ENCODE measurements at regions not wholly inside any gene's neighbourhood (a gene's known extent, or its start where the extent isn't known, plus 50 kb on each side); places are given as distances from the start of the nearest gene placed in this dataset.

GRCh38 chr2:107466984-107467773, 359.5 kb upstream of the RGPD4 start:
- no peaks in the 10 kb centered on the region for H3K27me3 ChIP-seq (ENCODE audit: insufficient read depth, low read length)
- no peak overlapping the region for H3K4me3 ChIP-seq (ENCODE audit: low read length in 2 of 2)
- H3K27ac Mint-ChIP-seq = no peak overlapping the region
- no peaks in the 10 kb centered on the region for H3K9me3 ChIP-seq (ENCODE audit: control insufficient read depth in 1 of 2, low read length in 2 of 2)
- no peaks in the 10 kb centered on the region for H3K36me3 ChIP-seq (ENCODE audit: insufficient read depth, low read length)
- ChIA-PET POLR2A (ENCODE audit: partially characterized antibody) (no interaction called here), CTCF (ENCODE audit: partially characterized antibody) (no interaction called here)
- H3K4me1 Mint-ChIP-seq = no peaks in the 10 kb centered on the region
- H3K4me3 Mint-ChIP-seq = no peak overlapping the region
- no peaks in the 10 kb centered on the region for H3K36me3 Mint-ChIP-seq
- no peak for DNase-seq
- intact Hi-C loops (cut with micrococcal nuclease) = no loop called here
- H3K4me1 ChIP-seq (ENCODE audit: insufficient read depth, low read length) = no peaks in the 10 kb centered on the region
- H3K27ac ChIP-seq (ENCODE audit: low read depth, low read length) = no peak overlapping the region
- peaks cover 0 to 1% of the 10 kb centered on the region in 2 donors for H3K27me3 Mint-ChIP-seq
- peaks cover 6 to 10% (median 9%) of the 10 kb centered on the region in 8 donors for H3K9me3 Mint-ChIP-seq

- POLR2A ChIA-PET (ENCODE audit: partially characterized antibody) = no interaction called here
Measured at GRCh38 chr2:107469437-107469995, 357.2 kb upstream of the RGPD4 start.

DNA sequence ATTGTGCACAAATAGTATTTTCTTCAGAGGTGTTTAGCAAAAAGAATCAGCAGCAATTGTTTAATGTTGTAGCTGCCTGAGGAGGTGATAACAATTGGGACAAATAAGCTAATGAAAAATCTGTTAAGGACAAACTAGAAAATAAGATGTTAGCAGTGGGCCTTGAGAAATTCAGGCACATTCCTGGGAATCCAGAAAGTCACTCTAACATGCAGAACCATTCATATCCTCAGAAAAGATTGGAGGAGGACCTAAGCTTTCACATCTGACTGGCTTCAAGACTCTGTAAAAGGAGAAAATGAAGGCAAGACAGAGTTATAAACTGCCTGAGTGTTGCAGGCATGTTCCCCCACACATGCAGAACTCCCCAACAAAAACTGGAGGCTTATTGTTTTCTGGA, 353.5 kb upstream of the RGPD4 start:
- Histone ChIP-seq H3K27me3 (ENCODE audit: insufficient read depth, low read length) (no peaks in the 10 kb centered on the region), H3K27ac (ENCODE audit: low read depth, low read length) (no peak overlapping the region), H3K4me1 (ENCODE audit: insufficient read depth, low read length) (no peaks in the 10 kb centered on the region), H3K36me3 (ENCODE audit: insufficient read depth, low read length) (no peaks in the 10 kb centered on the region), H3K4me3 (ENCODE audit: low read length in 2 of 2) (no peak overlapping the region), H3K9me3 (ENCODE audit: control insufficient read depth in 1 of 2, low read length in 2 of 2) (no peaks in the 10 kb centered on the region)
- H3K4me3 Mint-ChIP-seq = no peak overlapping the region
- H3K27me3 Mint-ChIP-seq = no peaks in the 10 kb centered on the region
- no peaks in the 10 kb centered on the region for H3K36me3 Mint-ChIP-seq
- POLR2A ChIA-PET (ENCODE audit: partially characterized antibody) = no interaction called here
- CTCF ChIA-PET (ENCODE audit: partially characterized antibody) = no interaction called here
- no peaks in the 10 kb centered on the region for H3K4me1 Mint-ChIP-seq
- intact Hi-C loops (cut with micrococcal nuclease) = no loop called here
- DNase-seq = no peak
- peaks cover 3 to 28% (median 10%) of the 10 kb centered on the region in 8 donors for H3K9me3 Mint-ChIP-seq
- no peak overlapping the region for H3K27ac Mint-ChIP-seq

More at GRCh38 chr2:107469437-107469995, 357.2 kb upstream of the RGPD4 start:
- Histone ChIP-seq H3K9me3 (ENCODE audit: control insufficient read depth in 1 of 2, low read length in 2 of 2) (no peaks in the 10 kb centered on the region), H3K36me3 (ENCODE audit: insufficient read depth, low read length) (no peaks in the 10 kb centered on the region), H3K4me3 (ENCODE audit: low read length in 2 of 2) (no peak overlapping the region), H3K27me3 (ENCODE audit: insufficient read depth, low read length) (no peaks in the 10 kb centered on the region), H3K27ac (ENCODE audit: low read depth, low read length) (no peak overlapping the region), H3K4me1 (ENCODE audit: insufficient read depth, low read length) (no peaks in the 10 kb centered on the region)
- intact Hi-C loops (cut with micrococcal nuclease) = no loop called here
- no peak overlapping the region for H3K27ac Mint-ChIP-seq
- no peak for DNase-seq
- peaks cover 2 to 17% (median 6%) of the 10 kb centered on the region in 8 donors for H3K9me3 Mint-ChIP-seq
- H3K36me3 Mint-ChIP-seq = no peaks in the 10 kb centered on the region
- no peaks in the 10 kb centered on the region for H3K27me3 Mint-ChIP-seq
- no peaks in the 10 kb centered on the region for H3K4me1 Mint-ChIP-seq
- CTCF ChIA-PET (ENCODE audit: partially characterized antibody) = no interaction called here
- H3K4me3 Mint-ChIP-seq = no peak overlapping the region

- intact Hi-C loops (cut with micrococcal nuclease) = no loop called here
- H3K27me3 ChIP-seq (ENCODE audit: insufficient read depth, low read length) = no peaks in the 10 kb centered on the region
Measured at GRCh38 chr2:107475859-107476258, 350.8 kb upstream of the RGPD4 start.

GRCh38 chr2:107502539-107502938, 324.2 kb upstream of the RGPD4 start:
- no peak for DNase-seq
- no peak overlapping the region for H3K27ac ChIP-seq (ENCODE audit: low read depth, low read length)
- ChIA-PET POLR2A (ENCODE audit: partially characterized antibody) (no interaction called here), CTCF (ENCODE audit: partially characterized antibody) (no interaction called here)
- Mint-ChIP-seq H3K9me3 (peaks cover 0 to 6% (median under 1%) of the 10 kb centered on the region in 8 donors), H3K4me3 (no peak overlapping the region), H3K36me3 (no peaks in the 10 kb centered on the region), H3K27ac (no peak overlapping the region), H3K27me3 (no peaks in the 10 kb centered on the region), H3K4me1 (no peaks in the 10 kb centered on the region)
- intact Hi-C loops (cut with micrococcal nuclease) = no loop called here
- no peaks in the 10 kb centered on the region for H3K4me1 ChIP-seq (ENCODE audit: insufficient read depth, low read length)
- H3K27me3 ChIP-seq (ENCODE audit: insufficient read depth, low read length) = no peaks in the 10 kb centered on the region
- H3K9me3 ChIP-seq (ENCODE audit: control insufficient read depth in 1 of 2, low read length in 2 of 2) = no peaks in the 10 kb centered on the region
- H3K36me3 ChIP-seq (ENCODE audit: insufficient read depth, low read length) = no peaks in the 10 kb centered on the region
- no peak overlapping the region for H3K4me3 ChIP-seq (ENCODE audit: low read length in 2 of 2)

More at GRCh38 chr2:107475859-107476258, 350.8 kb upstream of the RGPD4 start:
- Mint-ChIP-seq H3K27me3 (no peaks in the 10 kb centered on the region), H3K4me3 (no peak overlapping the region), H3K9me3 (peaks cover 3 to 28% (median 10%) of the 10 kb centered on the region in 8 donors), H3K36me3 (no peaks in the 10 kb centered on the region), H3K4me1 (no peaks in the 10 kb centered on the region), H3K27ac (no peak overlapping the region)
- H3K4me1 ChIP-seq (ENCODE audit: insufficient read depth, low read length) = no peaks in the 10 kb centered on the region
- no peaks in the 10 kb centered on the region for H3K9me3 ChIP-seq (ENCODE audit: control insufficient read depth in 1 of 2, low read length in 2 of 2)
- H3K4me3 ChIP-seq (ENCODE audit: low read length in 2 of 2) = no peak overlapping the region
- no peak overlapping the region for H3K27ac ChIP-seq (ENCODE audit: low read depth, low read length)
- DNase-seq = no peak
- no peaks in the 10 kb centered on the region for H3K36me3 ChIP-seq (ENCODE audit: insufficient read depth, low read length)
- POLR2A ChIA-PET (ENCODE audit: partially characterized antibody) = no interaction called here
- CTCF ChIA-PET (ENCODE audit: partially characterized antibody) = no interaction called here

DNA sequence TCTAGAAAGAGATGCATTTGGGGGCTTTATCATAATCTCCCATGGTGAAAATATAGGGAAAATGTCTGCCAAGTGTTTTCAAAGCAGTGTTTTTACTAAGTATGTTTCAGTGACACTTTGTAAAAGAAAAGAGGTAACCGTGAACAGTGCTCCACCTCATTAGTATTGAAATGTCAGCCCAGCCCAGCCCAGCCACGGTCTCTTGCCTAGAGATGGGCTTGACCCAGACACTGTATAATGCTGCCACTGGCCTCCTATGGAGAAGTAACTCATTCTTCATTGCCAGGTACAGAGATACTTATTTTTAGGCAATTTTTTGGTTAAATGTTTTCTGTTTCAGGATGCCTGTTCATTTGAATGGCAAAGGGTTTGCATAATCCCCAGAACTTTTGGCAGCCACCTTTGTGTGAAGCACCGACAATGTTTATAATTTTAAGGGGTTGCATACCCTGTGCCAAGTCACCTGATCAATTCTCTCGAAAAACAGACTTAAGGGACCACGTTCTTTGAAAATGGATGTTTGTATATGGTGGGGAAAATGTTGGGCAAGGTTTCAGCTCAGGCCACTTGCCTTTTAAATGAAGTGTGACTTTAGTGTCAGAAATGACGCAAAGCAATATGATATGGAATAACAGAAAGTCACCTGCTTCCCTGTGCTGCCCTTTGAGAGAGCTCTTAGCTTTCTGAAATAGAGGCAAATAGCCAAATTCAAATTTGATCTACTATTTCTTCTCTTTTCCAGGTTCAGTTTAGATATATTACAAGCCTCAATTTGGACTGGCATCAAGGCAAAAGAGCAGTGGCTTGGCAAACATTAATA, 314.5 kb upstream of the RGPD4 start:
- Mint-ChIP-seq H3K27ac (no peak overlapping the region), H3K9me3 (peaks cover 3 to 9% (median 8%) of the 10 kb centered on the region in 8 donors), H3K4me3 (no peak overlapping the region), H3K4me1 (no peaks in the 10 kb centered on the region), H3K27me3 (no peaks in the 10 kb centered on the region), H3K36me3 (no peaks in the 10 kb centered on the region)
- CTCF ChIA-PET (ENCODE audit: partially characterized antibody) = interaction anchor here (1.2 kb wide), 1 partner anchor 11 kb away, joined by 4 read pairs; no protein-coding TSS in a partner anchor
- Histone ChIP-seq H3K27me3 (ENCODE audit: insufficient read depth, low read length) (no peaks in the 10 kb centered on the region), H3K27ac (ENCODE audit: low read depth, low read length) (no peak overlapping the region), H3K4me1 (ENCODE audit: insufficient read depth, low read length) (no peaks in the 10 kb centered on the region), H3K4me3 (ENCODE audit: low read length in 2 of 2) (no peak overlapping the region), H3K9me3 (ENCODE audit: control insufficient read depth in 1 of 2, low read length in 2 of 2) (no peaks in the 10 kb centered on the region), H3K36me3 (ENCODE audit: insufficient read depth, low read length) (no peaks in the 10 kb centered on the region)
- intact Hi-C loops (cut with micrococcal nuclease) = no loop called here
- no peak for DNase-seq
- POLR2A ChIA-PET (ENCODE audit: partially characterized antibody) = no interaction called here

- Mint-ChIP-seq H3K27ac (no peak overlapping the region), H3K4me1 (no peaks in the 10 kb centered on the region), H3K27me3 (no peaks in the 10 kb centered on the region), H3K4me3 (no peak overlapping the region), H3K36me3 (no peaks in the 10 kb centered on the region), H3K9me3 (peaks cover 1 to 11% (median 6%) of the 10 kb centered on the region in 8 donors)
- H3K4me1 ChIP-seq (ENCODE audit: insufficient read depth, low read length) = no peaks in the 10 kb centered on the region
- H3K36me3 ChIP-seq (ENCODE audit: insufficient read depth, low read length) = no peaks in the 10 kb centered on the region
- no peak overlapping the region for H3K27ac ChIP-seq (ENCODE audit: low read depth, low read length)
- ChIA-PET CTCF (ENCODE audit: partially characterized antibody) (no interaction called here), POLR2A (ENCODE audit: partially characterized antibody) (no interaction called here)
- H3K4me3 ChIP-seq (ENCODE audit: low read length in 2 of 2) = no peak overlapping the region
- no peaks in the 10 kb centered on the region for H3K27me3 ChIP-seq (ENCODE audit: insufficient read depth, low read length)
- no peaks in the 10 kb centered on the region for H3K9me3 ChIP-seq (ENCODE audit: control insufficient read depth in 1 of 2, low read length in 2 of 2)
- intact Hi-C loops (cut with micrococcal nuclease) = no loop called here
- DNase-seq = no peak
Measured at GRCh38 chr2:107525406-107525805, 301.3 kb upstream of the RGPD4 start.

Data from CD4-positive, alpha-beta memory T cell (primary cell).